CD4-positive, CD25-positive, alpha-beta regulatory T cell (primary cell): ENCODE measurements at regions not wholly inside any gene's neighbourhood (a gene's known extent, or its start where the extent isn't known, plus 50 kb on each side); places are given as distances from the start of the nearest gene placed in this dataset.

Experiments used
- ATAC-seq, 2 donors: fragments of 150-1000 bp; cut with Tn5 transposase; one replicate each; pipeline ENCODE4 v1.10.0; 2021; ENCODE audit warnings: low read depth in 2 of 2, moderate number of reproducible peaks in 2 of 2, moderate library complexity in 1 of 2
- DNase-seq, 3 donors: peaks; one replicate each; pipeline versions ENCODE4 v3.0.0 to v3.0.0-alpha.2; 2012 to 2022; ENCODE audit warnings: mixed read lengths in 1 of 3
- H3K27ac ChIP-seq: one replicate; pipeline ENCODE4 v1.7.0; 2013; ENCODE audit warnings: mild to moderate bottlenecking, low read length; ENCODE audit not compliant: insufficient read depth, poor library complexity, severe bottlenecking
- H3K27me3 ChIP-seq: one replicate; pipeline ENCODE4 v1.7.0; 2013; ENCODE audit warnings: low read length; ENCODE audit not compliant: control insufficient read depth, insufficient read depth
- H3K36me3 ChIP-seq: one replicate; pipeline ENCODE4 v1.7.0; 2013; ENCODE audit warnings: mild to moderate bottlenecking, low read length, moderate library complexity; ENCODE audit not compliant: control insufficient read depth, insufficient read depth
- H3K4me1 ChIP-seq: 2 replicates; pipeline ENCODE4 v1.7.0; 2013; ENCODE audit warnings: mild to moderate bottlenecking, low read length; ENCODE audit not compliant: insufficient read depth, control insufficient read depth, poor library complexity, severe bottlenecking
- H3K4me3 ChIP-seq: one replicate; pipeline ENCODE4 v1.7.0; 2013; ENCODE audit warnings: low read depth, mild to moderate bottlenecking, low read length, moderate library complexity
- H3K9me3 ChIP-seq, 2 experiments: 1 replicate in 1 of 2; 2 replicates in 1 of 2; pipeline ENCODE4 v1.7.0; 2013; ENCODE audit warnings: low read length in 2 of 2, mild to moderate bottlenecking in 1 of 2, moderate library complexity in 1 of 2; ENCODE audit not compliant: control insufficient read depth in 2 of 2
- H3K27ac Mint-ChIP-seq, 3 donors: one replicate each; pipeline ENCODE4 v1.8.0; 2020 to 2022; ENCODE audit warnings: mild to moderate bottlenecking in 3 of 3, mixed read lengths in 3 of 3, moderate library complexity in 2 of 3
- H3K27me3 Mint-ChIP-seq: one replicate; pipeline ENCODE4 v1.8.0; 2022; ENCODE audit warnings: mild to moderate bottlenecking, mixed read lengths
- H3K36me3 Mint-ChIP-seq: one replicate; pipeline ENCODE4 v1.8.0; 2020; ENCODE audit warnings: mixed read lengths
- H3K4me1 Mint-ChIP-seq, 4 donors: one replicate each; pipeline ENCODE4 v1.8.0; 2020 to 2022; ENCODE audit warnings: mixed read lengths in 4 of 4, mild to moderate bottlenecking in 1 of 4
- H3K4me3 Mint-ChIP-seq, 4 donors: one replicate each; pipeline ENCODE4 v1.8.0; 2020 to 2022; ENCODE audit warnings: mild to moderate bottlenecking in 4 of 4, mixed read lengths in 4 of 4, moderate library complexity in 3 of 4
- H3K9me3 Mint-ChIP-seq, 7 donors: one replicate each; pipeline ENCODE4 v1.8.0; 2020 to 2022; ENCODE audit warnings: mixed read lengths in 7 of 7, mild to moderate bottlenecking in 3 of 7, moderate library complexity in 2 of 7

- no peaks in the 10 kb centered on the region for H3K36me3 ChIP-seq
- peaks cover 18% of the 10 kb centered on the region for H3K27me3 Mint-ChIP-seq
- H3K4me3 ChIP-seq = no peak overlapping the region
- H3K9me3 ChIP-seq = no peaks in the 10 kb centered on the region
- H3K9me3 Mint-ChIP-seq = peaks cover 0 to 4% (median 0%) of the 10 kb centered on the region in 7 donors
- H3K4me1 Mint-ChIP-seq = no peaks in the 10 kb centered on the region
- H3K4me3 Mint-ChIP-seq = no peak overlapping the region
- peaks cover 3% of the 10 kb centered on the region for H3K27me3 ChIP-seq
- H3K4me1 ChIP-seq = no peaks in the 10 kb centered on the region
- H3K27ac Mint-ChIP-seq = no peak overlapping the region
- ATAC-seq = no peak
- H3K36me3 Mint-ChIP-seq = no peaks in the 10 kb centered on the region
- DNase-seq = no peak
- no peak overlapping the region for H3K27ac ChIP-seq
These were observed 55.7 kb upstream of the JCAD start for GRCh38 chr10:30114881-30115625.

DNA sequence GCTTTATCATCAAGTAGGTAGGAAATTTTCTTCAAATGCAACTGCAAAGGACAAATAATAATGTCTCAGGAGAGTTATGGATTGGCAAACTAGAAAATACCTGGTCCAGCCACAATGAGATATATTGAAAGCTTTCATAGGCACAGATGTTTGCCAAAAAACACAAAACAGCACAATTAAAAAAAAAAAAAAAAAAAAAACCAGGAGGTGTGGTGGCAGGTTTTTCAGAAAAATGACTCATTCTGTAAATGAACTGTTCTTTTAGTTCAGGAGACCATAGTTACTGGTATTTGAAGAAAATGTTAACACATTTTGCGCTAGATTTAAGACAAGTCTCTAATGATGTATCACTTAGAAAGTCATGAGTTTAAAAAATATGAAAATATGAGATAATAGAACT, 55.0 kb upstream of the JCAD start:
- no peaks in the 10 kb centered on the region for H3K4me1 ChIP-seq
- H3K9me3 ChIP-seq = no peaks in the 10 kb centered on the region
- ATAC-seq (no peak), DNase-seq (no peak)
- H3K27me3 ChIP-seq = peaks cover 3% of the 10 kb centered on the region
- Mint-ChIP-seq H3K4me3 (no peak overlapping the region), H3K36me3 (no peaks in the 10 kb centered on the region), H3K9me3 (peaks cover 0 to 4% (median 0%) of the 10 kb centered on the region in 7 donors), H3K27ac (no peak overlapping the region), H3K4me1 (no peaks in the 10 kb centered on the region), H3K27me3 (peaks cover 18% of the 10 kb centered on the region)
- no peak overlapping the region for H3K27ac ChIP-seq
- no peaks in the 10 kb centered on the region for H3K36me3 ChIP-seq
- H3K4me3 ChIP-seq = no peak overlapping the region

DNA sequence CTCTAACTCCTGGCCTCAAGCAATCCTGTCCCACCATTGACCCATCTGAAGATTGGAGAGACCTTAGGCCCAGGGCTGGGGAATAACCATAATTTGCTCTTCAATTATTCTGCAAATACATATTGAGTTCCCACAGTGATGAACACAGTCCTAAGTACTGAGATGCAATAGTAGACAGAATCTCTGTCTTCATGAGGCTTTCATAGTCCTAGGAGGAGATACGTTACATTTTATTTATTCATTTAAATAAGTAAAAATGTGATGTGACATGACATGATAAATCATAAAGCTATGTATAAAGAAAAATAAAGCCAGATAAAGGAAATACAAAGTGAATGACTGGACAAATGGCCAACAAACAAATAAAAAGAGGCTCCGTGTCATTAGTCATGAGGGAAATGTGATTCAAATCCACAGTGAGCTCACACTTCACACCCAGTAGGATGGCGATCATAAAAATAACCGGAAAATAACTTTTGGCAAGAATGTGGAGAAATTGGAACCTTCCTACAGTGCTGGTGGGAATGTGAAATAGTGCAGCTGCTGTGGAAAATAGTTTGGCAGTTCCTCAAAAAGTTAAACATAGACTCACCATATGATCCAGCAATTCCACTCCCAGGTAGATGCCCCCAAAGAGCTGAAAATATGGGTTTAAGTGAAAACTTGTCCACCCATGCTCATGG, 52.1 kb upstream of the JCAD start:
- no peak overlapping the region for H3K4me3 Mint-ChIP-seq
- H3K4me1 ChIP-seq = no peaks in the 10 kb centered on the region
- H3K4me3 ChIP-seq = no peak overlapping the region
- H3K9me3 Mint-ChIP-seq = peaks cover 0 to 4% (median 0%) of the 10 kb centered on the region in 7 donors
- H3K36me3 Mint-ChIP-seq = no peaks in the 10 kb centered on the region
- peaks cover 3% of the 10 kb centered on the region for H3K27me3 ChIP-seq
- H3K27ac Mint-ChIP-seq = no peak overlapping the region
- no peaks in the 10 kb centered on the region for H3K9me3 ChIP-seq
- no peaks in the 10 kb centered on the region for H3K36me3 ChIP-seq
- ATAC-seq (no peak), DNase-seq (no peak)
- H3K27me3 Mint-ChIP-seq = peaks cover 6% of the 10 kb centered on the region
- H3K4me1 Mint-ChIP-seq = no peaks in the 10 kb centered on the region
- H3K27ac ChIP-seq = no peak overlapping the region
